Endothelial cell of umbilical vein (primary cell): ENCODE measurements at regions not wholly inside any gene's neighbourhood (a gene's known extent, or its start where the extent isn't known, plus 50 kb on each side); places are given as distances from the start of the nearest gene placed in this dataset.

Experiments
- BruUV-seq: library from RNA; stranded (reverse); fragments of 400-500 nt; replicated peaks from 2 replicates; lab custom pipeline; 2021; lab: Mats Ljungman, UMichigan
- CTCF ChIA-PET: fragments of 300-600, 350-600 bp; sonication (Branson Sonifier 250); formaldehyde crosslinking; loops from one replicate; lab custom pipeline; 2021; ENCODE audit warnings: antibody characterized with exemption, inconsistent platforms; lab: Charles Lee
- POLR2A ChIA-PET: fragments of 300-600, 350-600 bp; sonication (Branson Sonifier 250); formaldehyde crosslinking; loops from one replicate; lab custom pipeline; 2021; ENCODE audit warnings: antibody characterized with exemption, inconsistent platforms; lab: Charles Lee
- DNase-seq: peaks from one replicate; pipeline ENCODE4 v3.0.0-alpha.2; 2011; ENCODE audit warnings: low read depth, low spot score
- FAIRE-seq: peaks from 2 replicates; lab custom pipeline; 2011; peaks lifted over from hg19 to GRCh38; lab: Jason Lieb, UNC
- H2AFZ ChIP-seq: 2 replicates; pipeline ENCODE4 v1.6.0; 2012; ENCODE audit warnings: low read depth, low read length, control low read depth, inconsistent platforms
- H3K27ac ChIP-seq: 2 replicates; pipeline ENCODE4 v1.5.1; 2011; ENCODE audit warnings: low read depth, mild to moderate bottlenecking, control low read depth, low read length, moderate library complexity; ENCODE audit not compliant: insufficient read depth
- H3K27me3 ChIP-seq, 2 experiments: 2 replicates each; pipeline versions ENCODE4 v1.6.0 to v1.6.1; 2011; ENCODE audit warnings: low read length in 2 of 2, mixed read lengths in 1 of 2; ENCODE audit not compliant: control insufficient read depth in 2 of 2, insufficient read depth in 2 of 2
- H3K36me3 ChIP-seq, 2 experiments: 2 replicates in 1 of 2; 3 replicates in 1 of 2; pipeline ENCODE4 v1.5.1; 2011; ENCODE audit warnings: low read length in 2 of 2, mild to moderate bottlenecking in 1 of 2, moderate library complexity in 1 of 2; ENCODE audit not compliant: control insufficient read depth in 2 of 2, insufficient read depth in 2 of 2; ENCODE audit errors: extremely low read depth in 1 of 2
- H3K4me1 ChIP-seq: 3 replicates; pipeline ENCODE4 v1.5.1; 2011; ENCODE audit warnings: mild to moderate bottlenecking, low read length; ENCODE audit not compliant: control insufficient read depth, insufficient read depth; ENCODE audit errors: extremely low read depth
- H3K4me2 ChIP-seq: 2 replicates; pipeline ENCODE4 v1.6.1; 2011; ENCODE audit warnings: low read length, control low read depth, mixed read lengths; ENCODE audit not compliant: insufficient read depth
- H3K4me3 ChIP-seq, 3 experiments: fragments of 200-600 bp in 1 of 3; sonication (generic), shearing (Covaris generic) in 1 of 3; replicated peaks in 1 of 3; 2 replicates each; pipeline ENCODE4 v1.5.1; 2011 to 2016; ENCODE audit warnings: control low read depth in 3 of 3, low read length in 3 of 3, mild to moderate bottlenecking in 2 of 3, inconsistent platforms in 1 of 3, low read depth in 1 of 3, moderate library complexity in 1 of 3; ENCODE audit not compliant: insufficient read depth in 1 of 3
- H3K79me2 ChIP-seq: 2 replicates; pipeline ENCODE4 v1.6.0; 2012; ENCODE audit warnings: low read length, inconsistent platforms; ENCODE audit not compliant: control insufficient read depth, insufficient read depth
- H3K9ac ChIP-seq: replicated peaks from 2 replicates; pipeline ENCODE3; 2011; ENCODE audit warnings: low read length, control low read depth; ENCODE audit not compliant: insufficient read depth; ENCODE audit errors: extremely low read depth
- H3K9me1 ChIP-seq: replicated peaks from 3 replicates; pipeline ENCODE4 v1.6.0; 2011; ENCODE audit warnings: mild to moderate bottlenecking, low read length; ENCODE audit not compliant: control insufficient read depth, insufficient read depth; ENCODE audit errors: extremely low read depth
- H3K9me3 ChIP-seq: replicated peaks from 2 replicates; pipeline ENCODE4 v1.5.1; 2012; ENCODE audit warnings: low read length, inconsistent platforms; ENCODE audit not compliant: control insufficient read depth, insufficient read depth
- H4K20me1 ChIP-seq: replicated peaks from 2 replicates; pipeline ENCODE3; 2011; ENCODE audit warnings: mild to moderate bottlenecking, low read length; ENCODE audit not compliant: control insufficient read depth, insufficient read depth; ENCODE audit errors: extremely low read depth
- CTCF ChIP-seq, 2 donors: IDR thresholded peaks; 1 replicate in 1 of 2; 2 replicates in 1 of 2; pipeline ENCODE4 v1.5.1; 2011; ENCODE audit warnings: low read length in 2 of 2, mild to moderate bottlenecking in 2 of 2, moderate library complexity in 2 of 2, control low read depth in 1 of 2, inconsistent platforms in 1 of 2, low read depth in 1 of 2; ENCODE audit not compliant: insufficient read depth in 1 of 2; ENCODE audit errors: extremely low read depth in 1 of 2
- EZH2 ChIP-seq: IDR thresholded peaks from 2 replicates; pipeline ENCODE4 v1.6.1; 2012; ENCODE audit warnings: borderline replicate concordance, low read depth, mild to moderate bottlenecking, moderate library complexity, low read length, inconsistent platforms; ENCODE audit not compliant: severe bottlenecking
- FOS ChIP-seq: IDR thresholded peaks from 2 replicates; pipeline ENCODE4 v1.6.1; 2011; ENCODE audit warnings: mild to moderate bottlenecking, low read length, moderate library complexity, borderline replicate concordance; ENCODE audit not compliant: insufficient read depth
- GATA2 ChIP-seq: IDR thresholded peaks from 2 replicates; pipeline ENCODE4 v1.7.0; 2011; ENCODE audit warnings: low read depth, mild to moderate bottlenecking, moderate library complexity, mixed read lengths, low read length; ENCODE audit not compliant: insufficient read length, insufficient read depth
- JUN ChIP-seq: IDR thresholded peaks from 2 replicates; pipeline ENCODE4 v1.6.1; 2011; ENCODE audit warnings: borderline replicate concordance, low read depth; ENCODE audit not compliant: insufficient read length, insufficient read depth
- MAX ChIP-seq: IDR thresholded peaks from 2 replicates; pipeline ENCODE4 v1.6.1; 2011; ENCODE audit not compliant: insufficient read depth, insufficient read length
- MYC ChIP-seq: IDR thresholded peaks from one replicate; pipeline ENCODE4 v1.6.1; 2011; ENCODE audit warnings: mild to moderate bottlenecking, low read depth, low read length
- POLR2A ChIP-seq: IDR thresholded peaks from 2 replicates; pipeline ENCODE4 v1.6.1; 2012; ENCODE audit warnings: low read depth, mild to moderate bottlenecking, control low read depth, low read length
- POLR2AphosphoS5 ChIP-seq: IDR thresholded peaks from 2 replicates; pipeline ENCODE4 v1.6.1; 2012; ENCODE audit warnings: low read depth, mild to moderate bottlenecking, control low read depth, low read length, moderate library complexity; ENCODE audit not compliant: insufficient read depth
- dilution Hi-C: fragments of 300-500 bp; cut with MboI; formaldehyde crosslinking; loops from one replicate; pipeline ENCODE4 v1.15.0; 2019; ENCODE audit warnings: low sequenced_read_pairs; ENCODE audit not compliant: extremely low pct_ligation_motif_present
- intact Hi-C: fragments of 100-400 bp; cut with micrococcal nuclease; formaldehyde crosslinking; loops from one replicate; pipeline ENCODE4 v1.10.0; 2022

DNA sequence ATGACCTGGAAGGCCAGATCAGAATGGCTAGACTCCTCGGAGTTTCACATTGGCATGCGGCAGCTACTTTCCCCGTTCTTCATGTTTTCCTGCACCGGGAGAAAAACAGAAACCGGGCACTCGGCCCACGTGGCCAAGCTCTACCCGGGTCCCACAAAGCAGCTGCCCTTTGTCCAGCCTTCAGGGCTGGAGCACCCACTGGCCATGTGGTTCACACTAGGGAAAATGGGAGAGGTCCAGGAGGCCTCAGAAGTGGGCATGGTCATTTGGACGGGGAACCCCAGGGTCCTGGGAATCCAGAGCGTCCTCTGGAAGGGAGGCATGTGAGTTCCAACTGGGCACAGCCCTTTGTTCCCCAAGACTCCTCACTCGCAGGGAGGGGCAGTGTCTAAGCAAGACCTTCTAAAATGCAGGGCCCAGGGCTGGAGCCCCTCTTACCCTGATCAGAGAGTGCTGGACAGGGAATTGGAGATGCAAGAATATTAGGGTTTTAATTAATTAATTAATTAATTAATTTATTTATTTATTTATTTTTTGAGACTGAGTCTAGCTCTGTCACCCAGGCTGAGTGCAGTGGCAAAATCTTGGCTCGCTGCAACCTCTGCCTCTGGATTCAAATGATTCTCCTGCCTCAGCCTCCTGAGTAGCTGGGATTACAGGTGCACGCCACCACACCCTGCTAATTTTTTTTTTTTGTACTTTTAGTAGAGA, 97.2 kb upstream of the CPEB4 start:
- dilution Hi-C loops (no loop called here), intact Hi-C loops (no loop called here)
- Histone ChIP-seq H3K4me1 (no peaks in the 10 kb centered on the region), H2AFZ (no peak overlapping the region), H3K27me3 (no peaks in the 10 kb centered on the region), H3K27ac (no peak overlapping the region), H3K4me3 (no peak overlapping the region), H3K9me3 (no peaks in the 10 kb centered on the region), H3K4me2 (no peak overlapping the region), H3K79me2 (no peaks in the 10 kb centered on the region), H3K36me3 (no peaks in the 10 kb centered on the region), H3K9me1 (no peaks in the 10 kb centered on the region), H3K9ac (no peak overlapping the region), H4K20me1 (no peaks in the 10 kb centered on the region)
- POLR2A ChIA-PET: no interaction called here
- CTCF ChIA-PET: interaction anchor here (1.0 kb wide), 1 partner anchor 134 kb away, joined by 3 read pairs; no protein-coding TSS in a partner anchor
- TF ChIP-seq POLR2A (no peak), GATA2 (no peak), JUN (no peak), MAX (no peak), CTCF (IDR thresholded peaks at IDR 0.05; ENCODE audit: extremely low read depth in 1 of 2, insufficient read depth in 1 of 2, low read depth in 1 of 2, low read length in 2 of 2) (no peak), POLR2AphosphoS5 (no peak), MYC (no peak), FOS (no peak), EZH2 (no peak)
- DNase-seq (no peak), FAIRE-seq (no peak)
- BruUV-seq: no TSS peak
